OCI-LY7 (cell line): ENCODE measurements at regions not wholly inside any gene's neighbourhood (a gene's known extent, or its start where the extent isn't known, plus 50 kb on each side); places are given as distances from the start of the nearest gene placed in this dataset.

Experiments used
- BruUV-seq: library from RNA; stranded (reverse); fragments of 400-500 nt; replicated peaks from 2 replicates; lab custom pipeline; 2021; lab: Mats Ljungman, UMichigan
- CTCF ChIA-PET: fragments of 300-600 bp; sonication (Branson Sonifier 250); formaldehyde crosslinking; loops from one replicate; lab custom pipeline; 2022; ENCODE audit warnings: antibody characterized with exemption; ENCODE audit not compliant: unreplicated experiment; lab: Charles Lee
- POLR2A ChIA-PET: fragments of 300-600 bp; sonication (Branson Sonifier 250); formaldehyde crosslinking; loops from one replicate; lab custom pipeline; 2022; ENCODE audit warnings: antibody characterized with exemption; lab: Charles Lee
- DNase-seq: peaks from one replicate; pipeline ENCODE4 v3.0.0-alpha.2; 2015; ENCODE audit warnings: low spot score
- H2AFZ ChIP-seq: fragments of 200-600 bp; sonication (generic), shearing (Covaris generic); 2 replicates; pipeline ENCODE4 v1.6.1; 2014; ENCODE audit warnings: mild to moderate bottlenecking, antibody characterized with exemption, low read length, moderate library complexity
- H3K27ac ChIP-seq: fragments of 200-600 bp; sonication (generic); 2 replicates; pipeline ENCODE4 v1.5.1; 2014; ENCODE audit warnings: mixed run types, low read depth, mild to moderate bottlenecking, moderate library complexity, low read length, inconsistent platforms; ENCODE audit not compliant: poor library complexity, severe bottlenecking
- H3K36me3 ChIP-seq: fragments of 200-600 bp; sonication (generic); 2 replicates; pipeline ENCODE4 v1.6.1; 2014; ENCODE audit warnings: mild to moderate bottlenecking, antibody characterized with exemption, low read length, moderate library complexity, mixed read lengths; ENCODE audit not compliant: insufficient read depth
- H3K4me1 ChIP-seq: fragments of 200-600 bp; sonication (generic); 2 replicates; pipeline ENCODE4 v1.5.1; 2014; ENCODE audit warnings: mild to moderate bottlenecking, low read length; ENCODE audit not compliant: insufficient read depth, poor library complexity, severe bottlenecking
- H3K4me2 ChIP-seq: fragments of 200-600 bp; sonication (generic); 2 replicates; pipeline ENCODE4 v1.6.1; 2014; ENCODE audit warnings: mild to moderate bottlenecking, low read length
- H3K4me3 ChIP-seq: fragments of 200-600 bp; sonication (generic); 2 replicates; pipeline ENCODE4 v1.5.1; 2014; ENCODE audit warnings: mild to moderate bottlenecking, low read depth, low read length; ENCODE audit not compliant: poor library complexity, severe bottlenecking
- H3K79me2 ChIP-seq: fragments of 200-600 bp; sonication (generic); 2 replicates; pipeline ENCODE4 v1.6.1; 2016; ENCODE audit warnings: low read depth, mild to moderate bottlenecking, low read length, moderate library complexity, mixed read lengths; ENCODE audit not compliant: insufficient read depth
- H3K9me2 ChIP-seq: fragments of 200-600 bp; sonication (generic); 2 replicates; pipeline ENCODE4 v1.6.1; 2016; ENCODE audit warnings: mild to moderate bottlenecking, low read length, mixed read lengths; ENCODE audit not compliant: insufficient read depth
- H3K9me3 ChIP-seq: fragments of 200-600 bp; sonication (generic); 2 replicates; pipeline ENCODE4 v1.6.1; 2014; ENCODE audit warnings: mild to moderate bottlenecking, mixed run types, low read length, mixed read lengths
- H4K20me1 ChIP-seq: fragments of 200-600 bp; sonication (generic); 2 replicates; pipeline ENCODE4 v1.6.1; 2014; ENCODE audit warnings: mild to moderate bottlenecking, antibody characterized with exemption, low read length, moderate library complexity, mixed read lengths; ENCODE audit not compliant: insufficient read depth
- EZH2phosphoT487 ChIP-seq: fragments of 200-600 bp; sonication (generic); IDR thresholded peaks from 2 replicates; pipeline ENCODE4 v1.6.1; 2018; ENCODE audit warnings: low read depth, borderline replicate concordance, mild to moderate bottlenecking, mixed run types, antibody characterized with exemption, low read length, moderate library complexity, mixed read lengths
- intact Hi-C: fragments of 100-400 bp; cut with micrococcal nuclease; formaldehyde crosslinking; loops from one replicate; pipeline ENCODE4 v1.10.0; 2022; ENCODE audit not compliant: unreplicated experiment
- TF ChIP-seq, protein P1 (sequence below): fragments of 200-600 bp; sonication (generic); conservative IDR thresholded peaks from 2 replicates; pipeline ENCODE4 v1.5.1; 2014; ENCODE audit warnings: mild to moderate bottlenecking, antibody characterized with exemption, low read length, moderate library complexity, mixed read lengths

DNA sequence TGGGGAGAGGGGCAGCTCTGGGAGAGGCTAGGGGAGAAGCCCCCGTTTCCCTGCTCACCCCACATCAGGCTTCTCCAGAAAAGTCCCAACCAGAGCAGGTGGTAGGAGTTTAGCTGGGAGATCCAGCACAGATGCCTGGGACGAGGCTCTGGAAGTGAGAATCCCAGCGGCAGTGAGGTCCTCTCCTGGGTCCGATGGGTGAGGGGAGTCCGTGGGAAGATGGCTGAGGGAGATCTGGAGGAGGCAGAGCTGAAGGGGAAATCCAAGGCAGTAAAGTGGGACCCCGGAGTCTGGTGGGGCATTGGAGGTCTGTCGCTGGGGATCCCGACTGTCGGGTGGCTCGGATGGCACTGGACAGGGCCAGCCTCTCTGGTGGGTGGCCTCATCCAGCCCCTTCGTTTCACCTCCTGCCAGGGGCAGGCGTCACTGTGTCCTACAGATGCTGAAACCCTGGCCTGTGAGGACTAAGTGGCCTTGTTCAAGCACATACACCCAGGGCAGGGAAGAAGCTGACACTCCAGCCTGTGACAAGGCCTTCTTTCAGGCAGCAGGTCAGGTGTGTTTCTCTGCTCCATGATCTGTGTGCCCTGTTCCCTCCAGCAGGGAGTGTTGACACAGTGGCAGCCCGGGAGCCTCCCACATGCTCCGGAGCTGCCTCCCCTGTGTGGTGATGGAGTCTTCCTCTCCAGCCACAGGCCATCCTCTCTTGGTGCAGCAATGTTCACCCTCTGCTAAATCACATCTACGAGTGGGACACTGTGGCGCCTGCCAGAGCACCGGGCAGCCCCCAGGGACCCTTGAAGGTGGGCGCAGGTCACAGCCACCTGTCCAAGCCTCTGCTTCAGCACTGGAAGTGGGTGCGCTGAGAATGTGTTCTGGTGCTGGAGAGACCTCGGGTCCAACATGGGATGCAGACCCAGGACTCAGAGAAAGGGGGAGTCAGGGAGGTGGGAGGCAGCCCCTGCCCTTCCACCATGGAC lies 850.8 kb downstream of the BRD1 start:
- ChIA-PET CTCF (no interaction called here), POLR2A (no interaction called here)
- Histone ChIP-seq H4K20me1 (no peaks in the 10 kb centered on the region), H3K36me3 (no peaks in the 10 kb centered on the region), H3K27ac (no peak overlapping the region), H3K4me2 (no peak overlapping the region), H3K79me2 (no peaks in the 10 kb centered on the region), H2AFZ (no peak overlapping the region), H3K4me1 (no peaks in the 10 kb centered on the region), H3K4me3 (no peak overlapping the region), H3K9me2 (no peaks in the 10 kb centered on the region), H3K9me3 (no peaks in the 10 kb centered on the region)
- TF ChIP-seq, protein P1, sequence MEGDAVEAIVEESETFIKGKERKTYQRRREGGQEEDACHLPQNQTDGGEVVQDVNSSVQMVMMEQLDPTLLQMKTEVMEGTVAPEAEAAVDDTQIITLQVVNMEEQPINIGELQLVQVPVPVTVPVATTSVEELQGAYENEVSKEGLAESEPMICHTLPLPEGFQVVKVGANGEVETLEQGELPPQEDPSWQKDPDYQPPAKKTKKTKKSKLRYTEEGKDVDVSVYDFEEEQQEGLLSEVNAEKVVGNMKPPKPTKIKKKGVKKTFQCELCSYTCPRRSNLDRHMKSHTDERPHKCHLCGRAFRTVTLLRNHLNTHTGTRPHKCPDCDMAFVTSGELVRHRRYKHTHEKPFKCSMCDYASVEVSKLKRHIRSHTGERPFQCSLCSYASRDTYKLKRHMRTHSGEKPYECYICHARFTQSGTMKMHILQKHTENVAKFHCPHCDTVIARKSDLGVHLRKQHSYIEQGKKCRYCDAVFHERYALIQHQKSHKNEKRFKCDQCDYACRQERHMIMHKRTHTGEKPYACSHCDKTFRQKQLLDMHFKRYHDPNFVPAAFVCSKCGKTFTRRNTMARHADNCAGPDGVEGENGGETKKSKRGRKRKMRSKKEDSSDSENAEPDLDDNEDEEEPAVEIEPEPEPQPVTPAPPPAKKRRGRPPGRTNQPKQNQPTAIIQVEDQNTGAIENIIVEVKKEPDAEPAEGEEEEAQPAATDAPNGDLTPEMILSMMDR, result no peak
- no peak for TF ChIP-seq EZH2phosphoT487
- no peak for DNase-seq
- intact Hi-C loops, result no loop called here
- BruUV-seq, result no TSS peak

DNA sequence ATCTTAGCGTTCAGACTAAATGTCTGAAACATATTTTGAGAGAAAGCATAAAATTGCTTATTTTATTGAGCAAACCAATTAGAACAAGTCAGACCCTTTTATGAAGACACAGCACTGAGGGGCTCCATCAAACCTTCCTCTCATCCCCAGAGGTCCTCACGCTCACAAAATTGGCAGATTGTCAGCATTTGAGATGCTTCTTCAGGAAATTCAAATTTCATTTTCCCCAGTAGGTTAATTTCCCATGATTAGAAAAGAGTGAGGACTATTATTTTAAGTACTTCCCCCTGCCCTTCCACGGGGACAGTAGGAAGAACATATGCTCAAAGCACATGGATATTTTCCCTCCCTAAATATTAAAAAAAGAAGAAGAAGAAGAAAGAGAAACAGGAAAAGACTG lies 851.8 kb downstream of the BRD1 start:
- intact Hi-C loops, result no loop called here
- H4K20me1 ChIP-seq, result no peaks in the 10 kb centered on the region
- ChIA-PET POLR2A (no interaction called here), CTCF (no interaction called here)
- no peaks in the 10 kb centered on the region for H3K79me2 ChIP-seq
- no peaks in the 10 kb centered on the region for H3K9me3 ChIP-seq
- no peak overlapping the region for H2AFZ ChIP-seq
- no peak for DNase-seq
- H3K36me3 ChIP-seq, result no peaks in the 10 kb centered on the region
- no peaks in the 10 kb centered on the region for H3K4me1 ChIP-seq
- H3K4me3 ChIP-seq, result no peak overlapping the region
- no TSS peak for BruUV-seq
- no peak overlapping the region for H3K27ac ChIP-seq
- H3K4me2 ChIP-seq, result no peak overlapping the region
- H3K9me2 ChIP-seq, result no peaks in the 10 kb centered on the region
- TF ChIP-seq, protein P1, result no peak
- no peak for TF ChIP-seq EZH2phosphoT487

- no peak for TF ChIP-seq EZH2phosphoT487
- TF ChIP-seq, protein P1, result no peak
These were observed 852.3 kb downstream of the BRD1 start for GRCh38 chr22:48975316-48975741.

More at GRCh38 chr22:48975316-48975741, 852.3 kb downstream of the BRD1 start:
- Histone ChIP-seq H3K4me2 (no peak overlapping the region), H3K4me3 (no peak overlapping the region), H3K9me2 (no peaks in the 10 kb centered on the region), H3K27ac (no peak overlapping the region), H3K9me3 (no peaks in the 10 kb centered on the region), H2AFZ (no peak overlapping the region), H4K20me1 (no peaks in the 10 kb centered on the region), H3K4me1 (no peaks in the 10 kb centered on the region), H3K36me3 (no peaks in the 10 kb centered on the region), H3K79me2 (no peaks in the 10 kb centered on the region)
- BruUV-seq, result no TSS peak
- intact Hi-C loops, result no loop called here
- no peak for DNase-seq
- POLR2A ChIA-PET, result no interaction called here
- CTCF ChIA-PET, result no interaction called here
